Hematopoietic multipotent progenitor cell (in vitro differentiated cells): ENCODE measurements at regions not wholly inside any gene's neighbourhood (a gene's known extent, or its start where the extent isn't known, plus 50 kb on each side); places are given as distances from the start of the nearest gene placed in this dataset.
"Not testable (repeated sequence)": the region's sequence is repeated elsewhere in the genome, so short reads cannot be mapped to it uniquely, and the experiment has no call there.

ENCODE experiments used
- DNase-seq, 3 donors: peaks; one replicate each; pipeline ENCODE4 v3.0.0-alpha.2; 2011 to 2015; ENCODE audit warnings: low read depth in 2 of 3, low spot score in 2 of 3

DNA sequence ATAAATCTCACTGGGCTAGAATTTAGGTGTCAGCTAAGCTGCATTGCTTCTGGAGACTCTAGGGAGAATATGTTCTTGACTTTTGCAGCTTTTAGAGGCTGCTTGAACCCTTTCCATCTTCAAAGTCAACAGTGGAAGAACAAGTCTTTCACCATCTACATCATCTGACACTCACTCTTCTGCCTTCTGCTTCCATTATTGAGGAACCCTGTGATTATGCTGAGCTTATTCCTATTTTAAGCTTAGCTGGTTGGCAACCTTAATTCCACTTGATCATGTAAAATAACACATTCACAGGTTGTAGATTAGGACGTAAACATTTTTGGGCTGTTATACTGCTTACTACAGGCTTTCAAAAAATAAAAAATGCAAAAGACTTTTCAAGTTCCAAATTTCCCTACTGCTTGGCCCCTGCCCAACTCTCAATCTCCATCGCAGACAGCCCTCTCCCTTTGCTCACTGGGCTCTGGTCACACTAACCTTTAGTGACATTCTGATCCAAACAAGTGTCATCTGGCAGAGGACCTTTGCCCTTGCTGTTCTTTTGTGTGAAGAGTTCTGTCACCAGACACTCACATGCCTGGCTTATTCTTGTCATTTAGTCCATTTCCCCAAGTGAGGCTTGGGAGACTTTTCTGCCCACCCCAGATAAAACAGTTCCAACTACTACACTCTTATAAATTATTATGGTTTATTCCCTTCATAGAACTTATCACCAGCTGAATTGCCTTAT lies 1056.0 kb downstream of the STIM2 start:
- no peak for DNase-seq

DNA sequence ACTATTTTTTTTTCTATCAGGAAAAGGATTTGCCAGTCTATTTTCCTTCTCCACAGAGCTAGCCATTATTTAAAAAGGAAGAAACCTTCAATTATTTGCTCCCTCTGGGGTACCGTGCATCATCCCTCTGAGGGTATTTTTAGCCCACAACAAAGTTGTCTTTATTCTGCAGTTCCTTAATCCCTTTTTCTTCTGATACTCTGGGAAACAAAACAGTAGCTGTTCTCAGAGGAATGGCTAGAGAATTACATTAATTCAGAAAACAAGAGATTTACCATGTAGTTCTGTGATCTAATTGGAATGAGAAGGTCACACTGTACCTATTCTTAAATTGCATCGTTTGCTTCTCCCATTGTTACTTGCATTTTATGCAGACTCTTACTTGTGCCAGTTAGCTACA lies 1056.7 kb downstream of the STIM2 start:
- DNase-seq, result no peak

DNA sequence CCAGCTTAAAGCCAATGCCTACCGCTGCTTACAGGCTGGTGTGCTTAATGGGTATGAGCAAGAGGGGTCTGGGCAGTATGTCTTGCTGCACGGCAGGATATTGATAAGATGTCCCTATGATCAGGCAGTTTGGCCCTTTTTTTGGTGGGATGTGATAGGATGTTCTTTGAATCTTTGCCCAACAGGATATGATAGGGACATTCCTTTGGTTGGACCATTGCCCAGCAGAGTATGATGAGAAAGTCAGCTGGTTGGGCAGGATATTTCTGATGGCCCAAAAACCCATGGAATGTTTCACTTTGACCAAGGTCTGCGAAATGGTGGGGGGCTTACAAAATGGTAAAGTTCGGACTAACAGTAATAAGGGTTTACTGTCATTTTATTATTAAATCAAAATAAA lies 1060.6 kb downstream of the STIM2 start:
- DNase-seq, result no peak

DNA sequence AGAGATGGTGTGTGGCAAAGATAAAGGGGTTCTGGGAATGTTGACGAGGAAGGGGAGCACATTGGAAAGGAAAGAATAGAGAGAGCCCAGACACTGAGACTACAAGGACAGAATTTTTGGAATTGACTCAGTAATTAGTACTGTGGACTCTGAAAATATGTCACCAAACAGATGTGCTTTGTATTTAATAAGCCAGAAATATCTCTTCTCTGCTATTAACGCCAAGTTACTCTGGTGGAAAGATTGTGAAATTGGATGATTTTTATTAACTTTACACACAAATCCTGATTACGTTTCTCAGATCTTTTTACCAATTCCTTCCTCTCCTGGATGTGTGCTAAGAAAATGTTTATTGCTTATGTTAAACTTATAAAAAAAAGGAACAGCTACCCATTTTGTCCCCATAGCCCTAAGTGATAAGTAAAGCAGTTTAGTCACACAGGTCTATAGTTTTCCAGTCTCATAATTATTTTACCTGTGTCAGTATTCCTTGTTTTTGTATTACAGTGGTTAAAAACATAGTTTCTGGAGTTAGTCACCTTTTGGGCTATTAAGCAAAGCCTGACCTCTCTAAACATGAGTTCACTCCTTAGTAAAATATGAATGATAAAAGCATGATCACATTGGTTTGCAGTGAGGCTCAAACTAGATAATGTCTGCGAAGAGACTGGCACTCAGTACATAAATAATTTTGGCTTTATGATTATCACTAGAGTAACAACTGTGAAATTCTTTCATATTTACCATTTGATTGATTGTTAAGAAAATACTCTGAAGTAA lies 1068.3 kb downstream of the STIM2 start:
- DNase-seq, result no peak

DNA sequence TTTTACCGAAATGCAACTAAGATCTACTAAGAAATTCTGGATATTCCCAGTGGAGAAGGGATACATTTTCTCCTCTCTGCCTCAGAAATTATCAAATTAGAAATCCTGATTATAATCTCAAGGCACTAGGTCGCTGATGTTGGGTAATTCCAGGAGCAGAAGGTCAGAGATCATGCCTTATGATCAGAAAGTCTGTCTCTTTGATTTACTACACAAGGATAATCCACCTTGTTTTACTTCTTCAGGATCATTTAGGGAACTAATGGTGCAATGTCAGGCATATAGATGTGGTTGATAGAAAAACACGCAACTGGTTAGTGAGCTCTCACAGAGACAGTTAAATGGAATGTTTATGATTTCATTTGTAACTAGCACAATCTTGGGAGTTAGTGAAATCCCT lies 1069.7 kb downstream of the STIM2 start:
- DNase-seq, result no peak

DNA sequence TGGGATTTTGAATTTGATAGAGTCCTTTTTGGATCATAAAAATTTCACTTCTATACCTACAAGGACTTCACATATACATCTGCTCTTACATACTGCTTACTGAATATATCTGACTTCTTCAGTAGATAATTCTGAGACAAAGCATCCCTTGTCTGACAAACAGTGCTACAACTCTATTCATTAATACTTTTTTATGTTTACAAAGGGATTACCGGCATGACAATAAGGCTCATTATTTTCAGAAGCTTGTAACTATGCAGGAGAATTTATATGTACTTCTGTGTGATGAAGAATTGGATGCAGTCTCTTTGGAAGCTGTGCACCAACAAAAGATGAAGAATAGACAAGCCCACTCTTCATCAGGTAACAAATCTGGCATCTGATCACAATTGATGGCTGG lies 1070.3 kb downstream of the STIM2 start:
- no peak for DNase-seq

DNA sequence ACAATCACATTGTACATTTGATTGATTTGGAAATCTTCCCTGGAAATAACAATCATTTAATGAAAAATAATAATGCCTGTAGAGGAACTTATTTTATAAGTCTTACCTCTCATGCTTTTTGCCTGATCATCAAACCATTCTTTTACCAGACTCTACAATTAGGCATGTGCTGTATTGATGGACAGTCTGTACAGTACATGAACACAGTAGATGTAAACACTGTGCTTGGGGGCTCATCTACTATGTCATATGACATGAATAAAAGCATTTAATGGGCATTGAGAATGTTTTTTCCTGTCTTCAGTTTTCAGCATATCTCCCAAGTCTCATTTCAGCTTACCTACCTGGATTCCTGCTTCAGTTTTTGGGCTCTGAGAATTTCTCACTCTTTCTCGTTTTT lies 1070.9 kb downstream of the STIM2 start:
- no peak for DNase-seq

DNA sequence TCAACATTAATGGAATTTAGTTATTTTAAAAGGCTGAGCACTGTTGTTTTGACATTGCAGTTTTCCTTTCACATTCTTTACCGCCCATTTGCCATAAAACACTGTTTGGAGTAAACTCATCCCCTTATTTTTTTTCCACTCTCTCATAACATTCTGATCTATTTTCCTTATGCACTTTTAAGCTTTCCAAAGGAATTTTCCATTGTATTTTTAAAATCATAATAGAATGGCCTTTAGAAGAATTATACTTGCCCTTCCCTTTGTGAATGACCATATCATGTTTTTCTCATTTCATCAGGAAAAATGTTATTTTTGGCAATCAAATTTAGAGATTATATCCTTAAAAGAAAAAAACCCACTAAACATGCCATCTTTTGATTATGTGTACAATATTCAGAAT lies 1074.2 kb downstream of the STIM2 start:
- DNase-seq, result no peak

DNA sequence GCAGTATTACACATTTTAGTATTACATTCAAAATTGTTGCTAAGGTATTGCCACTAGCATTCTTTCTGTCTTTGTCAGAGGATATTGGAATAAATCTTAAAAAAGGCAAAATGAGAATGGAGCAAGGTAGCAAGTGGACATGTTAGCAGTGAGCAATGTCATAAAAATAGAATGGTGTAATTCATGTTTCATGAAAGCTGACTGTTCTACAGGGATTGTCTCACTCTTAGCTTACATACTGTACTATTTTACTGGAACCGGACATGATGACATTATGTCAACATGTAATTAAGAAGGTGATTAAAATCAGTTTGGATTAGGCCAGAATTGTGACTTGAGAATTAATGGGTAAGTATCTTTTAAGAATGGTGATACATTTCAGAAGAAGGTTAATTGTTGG lies 1086.2 kb downstream of the STIM2 start:
- no peak for DNase-seq

DNA sequence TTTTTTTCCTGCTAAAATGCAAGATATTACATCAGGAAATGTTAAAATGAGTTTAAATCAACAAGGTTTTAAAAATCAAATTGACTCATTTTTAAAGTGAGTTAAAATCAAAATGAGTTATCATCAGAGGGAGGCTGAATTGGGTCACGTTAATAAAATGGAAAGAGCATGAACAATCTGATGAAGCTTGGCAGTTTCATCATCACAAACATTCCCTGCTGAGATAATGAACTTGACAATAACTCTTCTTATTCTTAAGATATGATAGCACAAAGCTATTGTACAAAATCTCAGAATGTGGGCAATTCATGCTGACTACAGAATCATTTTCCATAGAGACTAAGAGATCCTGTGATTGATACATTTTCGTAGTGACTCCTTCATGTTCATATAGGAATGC lies 1086.7 kb downstream of the STIM2 start:
- DNase-seq, result no peak

DNA sequence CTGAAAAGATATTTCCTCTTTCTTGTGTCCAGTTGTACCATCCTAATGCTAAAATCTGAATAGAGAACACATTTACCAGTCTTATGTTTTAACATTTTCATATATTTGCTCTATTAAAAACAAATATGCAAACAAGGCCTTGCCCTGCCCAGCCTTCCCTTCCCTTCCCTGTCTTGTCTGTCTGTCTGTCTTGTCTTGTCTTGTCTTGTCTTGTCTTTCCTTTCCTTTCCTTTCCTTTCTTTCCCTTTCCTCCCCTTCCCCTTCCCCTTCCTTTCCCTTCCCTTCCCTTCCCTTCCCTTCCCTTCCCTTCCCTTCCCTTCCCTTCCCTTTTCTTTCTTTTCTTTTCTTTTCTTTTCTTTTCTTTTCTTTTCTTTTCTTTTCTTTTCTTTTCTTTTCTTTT lies 1103.5 kb downstream of the STIM2 start:
- no peak for DNase-seq

DNA sequence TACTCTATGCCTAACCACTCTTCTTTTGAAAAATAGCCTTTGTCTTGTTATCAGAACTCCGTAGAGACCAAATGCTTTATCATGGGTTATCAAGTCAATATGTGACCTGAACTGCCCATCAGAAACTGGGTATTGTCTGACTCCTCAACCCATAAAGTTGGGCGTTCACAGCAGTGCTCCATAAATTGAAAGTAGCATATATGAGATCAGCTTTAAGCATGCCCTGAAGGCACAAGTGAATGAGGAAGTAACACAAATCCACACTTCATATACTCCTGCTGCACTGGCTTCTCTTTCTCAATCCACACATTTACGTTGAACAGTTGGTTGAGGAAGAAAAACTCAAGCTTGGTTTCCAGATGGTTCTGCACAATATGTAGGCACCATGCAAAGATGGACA lies 1106.0 kb downstream of the STIM2 start:
- no peak for DNase-seq

DNA sequence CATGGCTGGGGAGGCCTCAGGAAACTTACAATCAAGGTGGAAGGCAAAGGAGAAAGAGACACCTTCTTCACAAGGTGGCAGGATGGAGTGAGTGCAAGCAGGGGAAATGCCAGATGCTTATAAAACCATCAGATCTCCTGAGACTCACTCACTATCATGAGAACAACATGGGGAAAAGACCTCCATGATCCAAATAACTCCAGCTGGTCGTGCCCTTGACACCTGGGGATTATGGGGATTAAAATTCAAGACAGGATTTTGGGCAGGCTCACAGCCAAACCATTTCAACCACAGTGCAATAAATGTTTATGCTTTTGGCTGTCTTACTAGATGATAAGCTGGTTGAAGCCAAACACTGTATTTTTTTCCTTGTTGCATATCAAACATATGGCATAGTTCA lies 1112.4 kb downstream of the STIM2 start:
- no peak for DNase-seq

DNA sequence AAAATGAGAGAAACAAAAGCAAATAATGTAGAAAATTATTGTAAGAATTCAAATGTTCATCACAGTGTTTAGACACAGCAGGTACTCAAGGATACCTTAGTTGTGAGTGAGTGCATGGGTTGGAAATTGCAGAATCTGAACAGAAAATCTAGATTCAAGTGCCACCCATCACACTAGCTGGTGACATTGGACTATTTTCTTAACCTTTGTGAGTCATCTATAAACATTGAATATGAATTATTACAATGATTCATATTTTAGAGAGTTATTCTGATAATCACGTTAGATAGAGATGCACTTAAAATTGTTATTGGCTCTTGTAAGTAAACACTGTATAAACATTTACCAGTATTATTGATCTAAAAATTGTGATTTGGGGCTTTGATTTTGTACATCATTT lies 1113.1 kb downstream of the STIM2 start:
- DNase-seq, result no peak

DNA sequence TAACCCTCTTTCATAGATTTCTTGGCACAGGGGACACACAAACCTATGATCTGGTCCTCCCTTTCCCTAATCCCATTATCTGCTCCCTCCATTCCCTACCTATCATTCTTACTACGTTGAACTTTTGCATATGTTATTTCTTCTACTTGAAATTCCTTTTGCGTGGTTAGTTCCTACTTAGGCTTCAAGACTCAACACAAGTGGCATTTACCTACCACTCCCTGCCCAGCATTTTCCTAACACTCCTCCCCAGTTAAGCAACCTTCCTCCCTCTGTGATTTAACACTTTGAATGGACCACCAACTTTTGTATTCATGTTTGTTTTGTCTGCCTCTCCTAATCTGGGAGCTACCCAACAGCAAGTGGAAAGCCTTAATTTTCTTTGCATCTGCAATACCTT lies 1113.7 kb downstream of the STIM2 start:
- no peak for DNase-seq

DNA sequence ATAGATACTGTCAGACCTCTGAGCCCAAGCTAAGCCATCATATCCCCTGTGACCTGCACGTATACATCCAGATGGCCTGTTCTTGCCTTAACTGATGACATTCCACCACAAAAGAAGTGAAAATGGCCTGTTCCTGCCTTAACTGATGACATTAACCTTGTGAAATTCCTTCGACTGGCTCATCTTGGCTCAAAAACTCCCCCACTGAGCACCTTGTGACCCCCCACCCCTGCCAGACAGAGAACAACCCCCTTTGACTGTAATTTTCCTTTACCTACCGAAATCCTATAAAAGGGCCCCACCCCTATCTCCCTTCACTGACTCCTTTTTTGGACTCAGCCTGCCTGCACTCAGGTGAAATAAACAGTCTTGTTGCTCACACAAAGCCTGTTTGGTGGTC lies 1114.2 kb downstream of the STIM2 start:
- DNase-seq, result not testable (repeated sequence)

DNA sequence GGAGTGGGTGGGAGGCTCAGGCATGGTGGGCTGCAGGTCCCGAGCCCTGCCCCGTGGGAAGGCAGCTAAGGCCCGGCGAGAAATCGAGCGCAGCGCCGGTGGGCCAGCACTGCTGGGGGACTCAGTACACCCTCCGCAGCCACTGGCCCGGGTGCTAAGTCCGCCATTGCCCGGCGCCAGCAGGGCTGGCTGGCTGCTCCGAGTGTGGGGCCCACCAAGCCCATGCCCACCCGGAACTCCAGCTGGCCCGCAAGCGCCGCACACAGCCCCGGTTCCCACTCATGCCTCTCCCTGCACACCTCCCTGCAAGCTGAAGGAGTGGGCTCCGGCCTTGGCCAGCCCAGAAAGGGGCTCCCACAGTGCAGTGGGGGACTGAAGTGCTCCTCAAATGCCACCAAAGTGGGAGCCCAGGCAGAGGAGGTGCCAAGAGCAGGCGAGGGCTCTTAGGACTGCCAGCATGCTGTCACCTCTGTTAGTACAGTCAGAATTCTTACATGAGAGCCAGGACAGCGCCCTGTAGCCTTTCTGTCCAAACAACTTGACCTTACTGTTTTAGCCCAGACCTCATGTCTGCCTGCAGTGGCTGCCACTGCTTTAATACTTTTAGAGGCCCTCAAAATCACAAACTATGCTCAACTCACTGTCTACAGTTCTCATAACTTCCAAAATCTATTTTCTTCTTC lies 1117.9 kb downstream of the STIM2 start:
- DNase-seq, result not testable (repeated sequence)

DNA sequence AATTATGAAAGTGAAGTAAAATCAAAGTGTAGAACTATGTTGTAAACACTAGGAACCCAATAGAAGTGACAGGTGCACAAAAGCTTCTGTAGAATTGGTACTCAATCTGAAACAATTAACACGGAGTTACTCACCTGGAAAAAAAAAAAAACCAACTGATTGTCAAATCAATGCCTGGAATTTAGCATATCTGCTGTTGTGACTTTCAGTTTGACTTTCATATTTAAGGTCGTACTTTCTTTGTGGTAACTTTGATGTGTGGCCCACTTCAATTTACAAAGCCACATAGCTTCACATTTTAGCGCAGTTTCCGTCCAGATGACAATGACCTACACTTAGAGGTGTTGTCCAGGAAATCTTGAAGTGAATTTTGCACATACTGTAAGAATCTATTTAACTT lies 1124.9 kb downstream of the STIM2 start:
- no peak for DNase-seq

DNA sequence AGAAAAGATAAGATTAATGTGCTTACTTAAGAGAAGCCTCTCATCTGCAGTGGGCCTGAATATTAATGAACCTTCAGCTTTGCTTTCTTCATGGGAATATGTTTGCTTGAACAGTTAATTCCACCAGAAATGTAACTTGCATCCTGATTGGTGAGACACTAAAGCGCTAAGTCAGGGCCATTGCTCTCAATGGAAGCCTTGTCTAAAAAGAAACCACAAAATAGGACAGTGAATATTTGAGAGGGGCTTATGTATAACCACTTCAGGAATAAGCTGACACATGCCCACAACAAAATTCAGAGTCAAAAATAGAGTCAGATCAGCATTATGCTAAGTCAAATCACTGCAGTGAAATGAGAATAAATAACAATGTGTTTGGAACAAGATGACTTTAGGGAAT lies 1125.8 kb downstream of the STIM2 start:
- DNase-seq, result no peak

DNA sequence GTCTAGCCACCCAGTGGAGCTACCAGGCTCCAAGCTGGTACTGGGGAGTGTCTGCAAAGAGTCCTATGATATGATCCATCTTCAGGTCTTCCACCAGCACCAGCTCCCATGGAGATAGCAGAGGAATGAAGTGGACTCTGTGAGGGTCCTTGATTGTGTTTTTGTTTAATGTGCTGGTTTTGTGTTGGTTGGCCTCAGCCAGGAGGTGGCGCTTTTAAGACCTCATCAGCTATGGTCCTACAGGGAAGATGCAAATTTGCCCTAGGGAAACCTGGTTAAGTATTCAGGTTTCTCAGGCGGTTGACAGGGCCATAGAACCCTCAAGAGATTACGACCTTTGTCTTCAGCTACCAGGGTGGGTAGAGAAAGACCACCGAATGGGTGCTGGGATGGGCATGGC lies 1141.1 kb downstream of the STIM2 start:
- DNase-seq, result no peak

DNA sequence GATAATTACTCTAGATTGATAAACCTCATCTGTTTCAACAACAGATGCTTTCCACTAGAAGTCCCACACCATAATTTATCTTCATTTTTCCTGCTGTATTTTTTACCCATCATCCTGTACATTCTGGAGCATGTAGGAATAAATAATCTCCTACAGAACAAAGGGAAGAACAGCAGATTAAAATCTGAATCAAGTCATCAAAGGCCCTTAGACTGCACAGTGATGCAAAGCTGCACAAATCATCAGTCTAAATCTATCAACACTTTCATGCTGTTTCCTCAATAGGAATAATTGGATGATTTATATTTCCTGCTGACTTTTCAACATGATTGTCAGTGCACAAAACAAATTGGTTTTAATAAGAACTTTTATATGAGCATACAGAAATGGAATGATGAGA lies 1143.9 kb downstream of the STIM2 start:
- DNase-seq, result no peak

DNA sequence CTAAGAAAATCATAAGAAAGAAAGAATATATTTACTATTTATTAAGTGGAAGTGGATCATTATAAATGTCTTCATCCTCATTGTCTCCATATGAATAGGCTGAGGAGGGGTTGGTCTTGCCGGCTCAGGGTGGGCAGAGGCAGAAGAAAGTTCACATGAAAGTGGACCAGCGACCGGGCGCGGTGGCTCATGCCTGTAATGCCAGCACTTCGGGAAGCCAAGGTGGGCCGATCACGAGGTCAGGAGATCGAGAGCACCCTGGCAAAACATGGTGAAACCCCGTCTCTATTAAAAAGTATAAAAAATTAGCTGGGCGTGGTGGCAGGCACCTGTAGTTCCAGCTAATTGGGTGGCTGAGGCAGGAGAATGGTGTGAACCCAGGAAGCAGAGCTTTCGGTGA lies 1145.4 kb downstream of the STIM2 start:
- DNase-seq, result no peak
